Testis (tissue), 2 donors: ENCODE measurements at regions not wholly inside any gene's neighbourhood (a gene's known extent, or its start where the extent isn't known, plus 50 kb on each side); places are given as distances from the start of the nearest gene placed in this dataset.

Source experiments
- CTCF ChIP-seq, 3 experiments: fragments of 450-650 bp in 2 of 3; fragments of 200-600 bp in 1 of 3; sonication (generic) in 1 of 3; IDR thresholded peaks; one replicate each; pipeline ENCODE4 v1.5.1; 2016 to 2019; ENCODE audit warnings: antibody characterized with exemption in 3 of 3, mild to moderate bottlenecking in 2 of 3, moderate library complexity in 1 of 3
- POLR2A ChIP-seq: fragments of 450-650 bp; IDR thresholded peaks from one replicate; pipeline ENCODE4 v1.6.1; 2017; ENCODE audit warnings: antibody characterized with exemption, mild to moderate bottlenecking, moderate library complexity

GRCh38 chr6:87803791-87804190 lies 101.8 kb upstream of the AKIRIN2 start:
- TF ChIP-seq CTCF (IDR thresholded peaks at IDR 0.05) (no peak), POLR2A (no peak)
